SH-SY5Y (cell line): ENCODE measurements at regions not wholly inside any gene's neighbourhood (a gene's known extent, or its start where the extent isn't known, plus 50 kb on each side); places are given as distances from the start of the nearest gene placed in this dataset.

Experiments
- GATA2 ChIP-seq: IDR thresholded peaks from 2 replicates; pipeline ENCODE4 v1.6.1; 2011; ENCODE audit warnings: mild to moderate bottlenecking, low read depth, low read length
- GATA3 ChIP-seq: IDR thresholded peaks from 2 replicates; pipeline ENCODE4 v1.6.1; 2011; ENCODE audit warnings: low read depth, mild to moderate bottlenecking, low read length, moderate library complexity

DNA sequence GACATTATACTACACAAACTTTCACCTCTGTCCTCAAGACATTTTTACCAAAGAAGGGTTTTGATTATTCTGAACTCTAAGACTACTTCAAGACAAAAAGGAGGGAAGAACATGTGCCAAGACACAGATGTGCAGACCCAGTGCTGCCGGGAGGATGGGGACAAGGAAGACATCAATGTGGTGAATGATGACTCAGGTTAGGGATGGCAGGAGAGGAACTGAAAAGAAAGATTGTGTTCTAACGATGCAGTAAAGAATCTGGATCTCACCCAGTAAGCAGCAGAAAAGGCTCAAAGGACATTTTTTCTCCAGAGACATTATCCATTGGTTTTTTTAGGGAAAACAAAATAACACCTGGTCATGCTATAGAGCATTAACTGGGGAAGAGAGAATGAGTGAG lies 449.9 kb upstream of the NR2F2 start:
- TF ChIP-seq GATA2 (no peak), GATA3 (no peak)
